T-helper 1 cell treated with Interleukin-12 subunit alpha and Interleukin-12 subunit beta and Interleukin-4 antibody, amounts not matched to agents 30 μg/mL and 1 μg/mL, for 36 hours (primary cell): ENCODE measurements at regions not wholly inside any gene's neighbourhood (a gene's known extent, or its start where the extent isn't known, plus 50 kb on each side); places are given as distances from the start of the nearest gene placed in this dataset.

Experiments
- H3K27ac Mint-ChIP-seq: one replicate; pipeline ENCODE4 v1.8.0; 2021; ENCODE audit warnings: mild to moderate bottlenecking, mixed read lengths
- H3K27me3 Mint-ChIP-seq: one replicate; pipeline ENCODE4 v1.8.0; 2021; ENCODE audit warnings: low read depth, mixed read lengths
- H3K36me3 Mint-ChIP-seq: one replicate; pipeline ENCODE4 v1.8.0; 2021; ENCODE audit warnings: low read depth, mixed read lengths
- H3K4me1 Mint-ChIP-seq: one replicate; pipeline ENCODE4 v1.8.0; 2021; ENCODE audit warnings: low read depth, mixed read lengths
- H3K4me3 Mint-ChIP-seq: one replicate; pipeline ENCODE4 v1.8.0; 2021; ENCODE audit warnings: mild to moderate bottlenecking, moderate library complexity, mixed read lengths
- H3K9me3 Mint-ChIP-seq: one replicate; pipeline ENCODE4 v1.8.0; 2021; ENCODE audit warnings: mixed read lengths

DNA sequence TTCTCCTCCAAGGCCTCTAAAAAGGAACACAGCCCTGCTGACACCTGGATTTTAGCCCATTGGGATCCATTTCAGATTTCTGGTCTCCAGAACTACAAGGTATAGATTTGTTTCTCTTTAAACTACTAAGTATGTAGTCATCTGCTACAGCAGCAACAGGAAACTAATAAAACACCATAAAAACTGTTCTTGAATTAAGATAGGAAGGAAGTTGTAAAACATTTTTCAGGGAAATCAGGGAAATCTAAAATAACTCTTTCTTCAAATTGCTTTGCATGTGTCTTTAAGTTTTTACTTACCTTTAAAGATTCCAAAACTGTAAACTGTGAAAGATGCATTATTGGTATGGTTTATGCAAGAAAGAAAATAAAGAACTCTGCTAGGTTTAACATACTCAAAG lies 407.0 kb upstream of the TOM1L1 start:
- Mint-ChIP-seq H3K27ac (no peak overlapping the region), H3K27me3 (no peaks in the 10 kb centered on the region), H3K4me3 (no peak overlapping the region), H3K9me3 (no peaks in the 10 kb centered on the region), H3K36me3 (no peaks in the 10 kb centered on the region), H3K4me1 (no peaks in the 10 kb centered on the region)

DNA sequence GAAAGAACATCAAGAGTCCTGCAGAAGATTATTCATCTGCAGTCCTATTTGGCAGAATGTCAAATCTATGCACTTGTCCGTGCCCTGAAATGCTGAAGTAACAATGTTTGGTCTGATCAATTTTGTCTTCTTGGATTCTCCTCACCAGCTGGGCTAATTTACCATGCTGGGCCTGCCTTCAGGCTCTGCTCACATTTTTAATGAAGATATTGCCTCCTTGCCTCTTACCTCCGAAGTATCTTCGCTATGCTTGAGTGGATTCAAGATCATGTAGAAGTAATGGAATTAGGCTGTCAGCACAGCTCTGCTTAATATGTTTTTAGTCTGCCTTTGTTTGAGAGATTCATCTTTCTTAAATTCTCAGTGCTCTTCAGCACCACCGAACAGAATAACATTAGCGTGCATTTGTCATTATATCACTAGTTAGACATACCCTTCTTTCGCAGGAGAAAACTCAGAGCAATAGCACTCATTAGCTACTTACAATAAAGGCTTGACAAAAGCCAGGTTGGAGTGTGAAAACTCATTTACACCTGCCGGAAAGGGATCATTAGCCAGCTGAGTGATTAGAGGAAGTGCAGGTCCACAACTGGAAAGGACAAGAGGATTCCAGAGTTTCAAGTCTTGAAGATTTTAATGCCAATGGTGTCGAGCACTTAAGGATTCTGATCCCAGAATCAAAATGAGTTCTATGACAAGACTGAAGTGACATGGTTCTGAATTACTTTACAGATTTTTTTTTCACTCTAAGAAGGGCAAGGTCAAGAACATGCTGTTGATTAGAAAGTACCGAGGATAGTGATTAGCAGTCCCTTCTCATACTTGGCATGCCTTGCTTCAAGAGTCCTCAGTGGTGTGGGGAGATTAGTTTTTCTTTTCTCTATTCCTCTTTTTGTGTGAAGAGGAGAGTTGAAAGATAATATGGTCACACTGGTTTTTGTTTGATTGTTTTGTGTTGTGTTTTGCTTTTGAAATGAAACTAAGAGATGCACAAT lies 405.6 kb upstream of the TOM1L1 start:
- H3K27me3 Mint-ChIP-seq = no peaks in the 10 kb centered on the region
- no peaks in the 10 kb centered on the region for H3K4me1 Mint-ChIP-seq
- H3K27ac Mint-ChIP-seq = no peak overlapping the region
- no peak overlapping the region for H3K4me3 Mint-ChIP-seq
- no peaks in the 10 kb centered on the region for H3K9me3 Mint-ChIP-seq
- H3K36me3 Mint-ChIP-seq = no peaks in the 10 kb centered on the region

DNA sequence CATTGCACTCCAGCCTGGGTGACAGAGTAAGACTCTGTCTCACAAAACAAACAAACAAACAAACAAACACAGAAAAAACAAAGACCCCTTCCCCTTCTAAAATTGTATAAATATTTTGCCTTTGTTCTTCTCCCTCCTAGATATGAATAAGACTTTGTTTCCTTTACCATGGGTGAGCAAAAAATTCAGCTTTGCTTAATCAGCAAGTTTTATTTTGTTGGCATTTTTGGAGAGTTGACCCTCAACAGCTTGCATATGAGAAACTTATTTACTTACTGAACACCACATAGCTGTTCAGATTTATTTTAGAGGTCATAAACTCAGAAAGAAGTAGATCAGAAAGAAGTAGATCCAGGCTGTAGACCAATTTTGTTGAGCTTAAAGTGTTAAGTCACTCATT lies 395.2 kb upstream of the TOM1L1 start:
- no peak overlapping the region for H3K27ac Mint-ChIP-seq
- no peaks in the 10 kb centered on the region for H3K27me3 Mint-ChIP-seq
- H3K4me1 Mint-ChIP-seq = no peaks in the 10 kb centered on the region
- H3K9me3 Mint-ChIP-seq = peaks cover 17% of the 10 kb centered on the region
- H3K4me3 Mint-ChIP-seq = no peak overlapping the region
- H3K36me3 Mint-ChIP-seq = no peaks in the 10 kb centered on the region

DNA sequence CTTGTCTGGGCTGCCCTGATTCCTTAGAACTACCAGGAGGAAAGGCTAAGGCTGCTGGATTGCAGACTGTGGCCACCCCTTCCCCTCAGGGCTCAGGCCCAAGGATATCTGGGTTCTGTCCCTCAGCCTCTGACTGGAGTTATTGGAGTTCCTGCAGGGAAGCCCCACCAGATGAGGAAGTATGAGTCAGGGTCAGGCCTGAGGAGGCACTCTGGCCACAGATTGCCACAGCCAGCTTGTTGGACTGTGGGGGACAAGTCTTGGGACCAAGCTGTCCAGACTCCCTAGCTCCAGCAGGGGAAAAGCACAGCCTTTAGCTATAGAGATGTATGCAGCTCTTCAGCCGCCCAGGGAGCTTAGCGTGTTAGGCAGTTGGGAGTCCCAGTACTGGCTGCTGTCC lies 381.9 kb upstream of the TOM1L1 start:
- H3K4me3 Mint-ChIP-seq = no peak overlapping the region
- peaks cover 14% of the 10 kb centered on the region for H3K9me3 Mint-ChIP-seq
- H3K27me3 Mint-ChIP-seq = no peaks in the 10 kb centered on the region
- no peaks in the 10 kb centered on the region for H3K36me3 Mint-ChIP-seq
- no peaks in the 10 kb centered on the region for H3K4me1 Mint-ChIP-seq
- no peak overlapping the region for H3K27ac Mint-ChIP-seq

DNA sequence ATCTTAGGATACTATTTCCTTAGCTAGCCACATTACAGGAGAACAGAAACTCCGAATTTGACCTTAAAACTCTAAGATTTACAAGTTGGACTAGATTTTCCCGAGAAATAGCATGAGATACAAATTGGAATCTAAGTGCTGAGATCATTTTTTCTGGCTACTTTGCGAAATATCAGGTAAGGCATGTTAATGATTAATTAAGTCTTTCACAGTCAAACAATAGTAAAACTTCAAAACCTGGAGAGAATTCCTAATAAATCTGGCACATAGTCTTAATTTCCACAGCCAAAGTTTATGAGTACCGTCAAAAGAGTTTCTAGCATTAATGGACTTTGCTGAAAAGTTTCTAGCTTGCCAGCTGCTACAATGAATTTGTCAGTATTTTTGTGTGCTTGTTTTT lies 379.5 kb upstream of the TOM1L1 start:
- H3K9me3 Mint-ChIP-seq = peaks cover 15% of the 10 kb centered on the region
- no peaks in the 10 kb centered on the region for H3K4me1 Mint-ChIP-seq
- no peak overlapping the region for H3K27ac Mint-ChIP-seq
- no peaks in the 10 kb centered on the region for H3K36me3 Mint-ChIP-seq
- no peaks in the 10 kb centered on the region for H3K27me3 Mint-ChIP-seq
- no peak overlapping the region for H3K4me3 Mint-ChIP-seq

DNA sequence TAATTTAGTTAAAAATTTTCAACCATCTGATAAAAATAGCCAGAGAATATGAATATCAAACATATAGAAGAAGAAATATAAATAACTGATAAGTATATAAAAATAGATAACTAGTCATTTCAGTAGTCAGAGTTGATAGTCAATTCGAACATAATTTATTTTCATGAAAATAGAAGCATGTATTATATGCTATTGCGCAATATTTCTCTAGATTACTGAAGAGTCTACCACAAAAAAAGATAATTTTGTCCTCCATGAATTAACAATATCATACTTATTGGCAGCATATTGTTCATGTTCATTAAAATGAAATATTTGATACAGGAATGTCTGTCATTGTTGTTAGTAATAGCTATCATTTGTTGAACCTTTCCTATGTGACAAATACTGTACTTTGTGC lies 376.2 kb upstream of the TOM1L1 start:
- Mint-ChIP-seq H3K4me3 (no peak overlapping the region), H3K9me3 (peaks cover 4% of the 10 kb centered on the region), H3K27ac (no peak overlapping the region), H3K27me3 (no peaks in the 10 kb centered on the region), H3K36me3 (no peaks in the 10 kb centered on the region), H3K4me1 (no peaks in the 10 kb centered on the region)

DNA sequence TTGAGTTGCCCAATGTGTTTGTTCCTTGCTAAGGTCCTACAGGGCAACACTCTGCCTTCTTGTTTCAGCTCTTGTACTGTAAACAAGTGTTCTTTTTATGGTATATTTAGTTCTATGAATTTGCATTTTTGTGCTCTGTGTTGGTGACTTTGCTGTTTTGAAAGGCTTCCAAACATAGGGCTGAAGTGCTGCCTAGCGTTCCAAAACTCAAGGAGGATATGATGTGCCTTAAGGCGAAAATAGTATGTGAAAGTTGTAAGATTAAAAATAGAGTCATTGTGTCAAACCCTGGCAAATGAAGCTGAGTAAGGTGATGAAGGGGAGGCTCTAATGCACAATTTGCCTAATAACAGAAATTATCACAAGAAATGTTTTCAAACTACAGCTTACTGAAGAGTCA lies 372.7 kb upstream of the TOM1L1 start:
- Mint-ChIP-seq H3K9me3 (peaks cover 4% of the 10 kb centered on the region), H3K27ac (no peak overlapping the region), H3K4me3 (no peak overlapping the region), H3K27me3 (no peaks in the 10 kb centered on the region), H3K36me3 (no peaks in the 10 kb centered on the region), H3K4me1 (no peaks in the 10 kb centered on the region)

DNA sequence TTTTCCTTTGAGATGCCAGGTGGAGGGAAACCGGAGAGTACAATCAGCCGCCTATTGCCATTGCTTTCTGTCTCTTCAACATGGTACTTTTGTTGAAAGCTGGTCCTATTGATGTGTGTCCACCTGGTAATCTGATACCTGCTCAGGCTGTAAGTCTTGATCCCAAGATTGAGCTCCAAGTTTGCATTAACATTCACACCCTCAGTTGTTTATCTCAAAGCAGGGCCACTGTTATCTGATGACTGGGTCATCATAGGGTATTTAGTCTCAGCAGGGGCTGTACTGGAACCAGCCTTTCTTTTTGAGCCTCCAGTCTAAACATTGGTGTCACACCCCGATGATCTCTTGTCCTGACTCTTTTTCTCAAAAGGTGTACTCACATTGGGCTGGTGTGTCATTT lies 370.3 kb upstream of the TOM1L1 start:
- H3K27ac Mint-ChIP-seq = no peak overlapping the region
- H3K4me1 Mint-ChIP-seq = no peaks in the 10 kb centered on the region
- H3K36me3 Mint-ChIP-seq = no peaks in the 10 kb centered on the region
- no peaks in the 10 kb centered on the region for H3K9me3 Mint-ChIP-seq
- H3K4me3 Mint-ChIP-seq = no peak overlapping the region
- no peaks in the 10 kb centered on the region for H3K27me3 Mint-ChIP-seq

DNA sequence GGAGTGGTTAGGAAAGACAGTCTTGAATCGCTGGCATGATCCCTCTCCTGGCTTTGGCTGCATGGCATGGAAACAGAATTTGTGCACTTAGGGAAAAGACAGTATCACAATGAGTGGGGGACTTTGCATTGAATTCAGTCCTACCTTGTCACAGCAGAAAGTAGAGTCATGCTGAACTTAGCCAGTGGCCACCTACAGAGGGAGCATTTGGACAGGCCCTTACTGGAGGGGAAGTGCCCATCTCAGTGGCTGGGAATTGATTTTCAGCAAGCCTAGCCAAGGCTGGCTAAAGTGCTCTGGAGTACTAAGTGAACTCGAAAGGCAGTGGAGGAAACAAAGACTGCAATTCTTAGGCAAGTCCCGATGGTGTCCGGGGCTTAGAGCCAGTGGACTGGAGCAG lies 364.3 kb upstream of the TOM1L1 start:
- no peak overlapping the region for H3K4me3 Mint-ChIP-seq
- no peaks in the 10 kb centered on the region for H3K27me3 Mint-ChIP-seq
- H3K36me3 Mint-ChIP-seq = no peaks in the 10 kb centered on the region
- H3K4me1 Mint-ChIP-seq = no peaks in the 10 kb centered on the region
- no peak overlapping the region for H3K27ac Mint-ChIP-seq
- H3K9me3 Mint-ChIP-seq = peaks cover 13% of the 10 kb centered on the region

DNA sequence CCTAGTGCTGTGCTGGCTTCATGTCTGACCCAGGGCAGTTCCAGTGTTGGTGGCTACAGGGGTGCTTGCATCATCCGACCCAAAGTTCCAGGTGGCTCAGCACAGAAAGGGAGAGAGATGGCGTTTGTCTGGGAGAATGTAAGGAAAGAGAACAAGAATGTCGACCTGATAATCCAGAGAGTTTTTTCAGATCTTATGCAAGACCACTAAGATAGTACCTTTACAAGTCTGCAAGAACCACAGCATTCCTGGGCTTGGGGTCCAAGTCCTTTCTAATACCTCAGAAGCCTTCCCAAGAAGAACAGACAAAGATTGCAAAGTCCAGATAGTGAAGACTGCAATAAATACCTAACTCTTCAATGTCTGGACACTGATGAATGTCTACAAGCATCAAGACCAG lies 363.0 kb upstream of the TOM1L1 start:
- H3K27ac Mint-ChIP-seq = no peak overlapping the region
- H3K27me3 Mint-ChIP-seq = no peaks in the 10 kb centered on the region
- H3K36me3 Mint-ChIP-seq = no peaks in the 10 kb centered on the region
- H3K4me1 Mint-ChIP-seq = no peaks in the 10 kb centered on the region
- H3K9me3 Mint-ChIP-seq = peaks cover 21% of the 10 kb centered on the region
- H3K4me3 Mint-ChIP-seq = no peak overlapping the region

DNA sequence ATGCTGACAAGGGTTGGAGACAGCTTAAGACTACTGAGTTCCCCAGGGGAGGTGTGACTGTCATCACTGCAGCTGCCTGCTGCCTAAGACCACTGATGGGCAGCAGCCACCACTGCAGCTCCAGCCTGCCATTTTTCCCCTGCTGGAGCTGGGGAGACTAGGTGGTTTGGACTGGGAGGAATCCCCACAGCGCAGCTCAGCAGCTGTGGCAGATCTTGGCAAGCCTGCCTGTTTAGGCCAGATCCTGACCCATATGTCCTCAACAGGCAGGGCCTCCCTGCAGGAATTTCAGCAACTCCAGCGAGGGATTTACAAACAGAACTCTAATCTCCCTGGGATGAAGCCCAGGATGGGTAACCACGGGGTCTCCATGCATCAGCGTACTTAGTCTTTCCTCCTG lies 356.4 kb upstream of the TOM1L1 start:
- Mint-ChIP-seq H3K4me3 (no peak overlapping the region), H3K36me3 (no peaks in the 10 kb centered on the region), H3K9me3 (peaks cover 21% of the 10 kb centered on the region), H3K4me1 (no peaks in the 10 kb centered on the region), H3K27me3 (no peaks in the 10 kb centered on the region), H3K27ac (no peak overlapping the region)

DNA sequence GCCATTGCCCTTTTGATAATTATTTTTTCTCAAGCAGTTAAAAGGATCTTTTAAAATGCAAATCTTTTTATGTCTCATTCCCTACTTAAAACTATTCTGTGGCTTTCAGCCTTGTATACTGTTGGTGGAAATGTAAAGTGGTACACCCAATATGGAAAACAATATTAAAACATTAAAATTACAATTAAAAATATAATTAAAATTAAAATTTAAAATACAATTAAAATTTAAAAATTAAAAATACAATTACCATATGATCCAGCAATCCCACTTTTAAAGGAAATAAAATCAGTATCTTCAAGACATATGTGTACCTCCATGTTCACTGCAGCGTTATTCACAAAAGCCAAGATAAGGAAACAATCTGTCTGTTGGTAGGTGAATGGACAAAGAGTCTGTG lies 340.8 kb upstream of the TOM1L1 start:
- H3K27me3 Mint-ChIP-seq = no peaks in the 10 kb centered on the region
- H3K9me3 Mint-ChIP-seq = peaks cover 25% of the 10 kb centered on the region
- no peaks in the 10 kb centered on the region for H3K36me3 Mint-ChIP-seq
- no peak overlapping the region for H3K27ac Mint-ChIP-seq
- H3K4me3 Mint-ChIP-seq = no peak overlapping the region
- H3K4me1 Mint-ChIP-seq = no peaks in the 10 kb centered on the region

DNA sequence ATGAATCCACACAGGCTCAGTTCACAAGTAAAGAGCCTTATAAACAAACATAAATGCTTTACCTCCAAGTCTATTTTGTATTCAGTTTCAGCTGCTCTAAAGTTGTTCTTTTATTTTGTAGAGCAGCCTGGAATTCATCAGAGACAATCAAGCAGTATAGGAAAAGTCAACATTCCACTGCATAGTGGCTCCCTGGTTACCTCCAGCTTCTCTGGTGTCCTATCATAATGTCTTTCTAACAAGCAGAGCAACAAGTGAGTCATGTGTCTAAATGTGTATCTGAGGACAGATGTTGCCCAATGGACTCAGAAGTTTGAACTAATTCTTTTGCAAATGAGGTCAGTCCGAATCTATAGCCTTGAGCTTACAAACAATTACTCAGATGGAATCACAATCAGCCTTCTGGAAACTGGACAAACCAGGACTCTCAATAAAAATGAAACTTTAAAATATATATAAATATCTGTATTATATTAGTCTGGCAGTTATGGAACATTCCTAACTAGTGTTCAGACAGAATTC lies 292.0 kb upstream of the TOM1L1 start:
- Mint-ChIP-seq H3K9me3 (peaks cover 23% of the 10 kb centered on the region), H3K27me3 (no peaks in the 10 kb centered on the region), H3K4me1 (no peaks in the 10 kb centered on the region), H3K4me3 (no peak overlapping the region), H3K27ac (no peak overlapping the region), H3K36me3 (no peaks in the 10 kb centered on the region)

DNA sequence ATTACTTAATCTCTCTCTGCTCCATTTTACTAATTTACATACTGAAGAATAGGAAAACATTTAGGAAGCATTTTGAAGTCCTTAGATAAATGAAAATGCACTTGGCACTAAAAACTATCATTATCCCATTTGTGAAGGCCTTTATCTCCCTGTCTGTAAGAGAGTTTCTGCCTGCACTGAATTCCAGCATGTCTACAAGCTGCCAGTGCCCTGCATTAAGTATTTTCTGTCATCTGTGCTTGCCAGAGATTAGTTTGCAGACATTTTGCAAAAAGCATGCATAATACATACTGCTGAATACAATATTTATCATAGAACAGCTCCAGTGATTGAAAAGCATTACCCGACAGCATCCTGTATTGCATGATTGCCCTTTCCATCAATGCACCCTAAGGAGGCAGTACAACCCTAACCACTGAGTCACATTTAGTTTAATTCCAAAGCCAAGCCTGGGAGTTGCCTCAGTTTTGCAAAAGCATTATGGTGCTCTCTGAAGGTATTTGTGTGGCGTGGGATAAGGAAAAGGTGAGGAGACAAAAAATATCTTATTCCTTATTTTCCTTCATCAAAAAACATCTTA lies 280.2 kb upstream of the TOM1L1 start:
- Mint-ChIP-seq H3K4me1 (no peaks in the 10 kb centered on the region), H3K9me3 (peaks cover 16% of the 10 kb centered on the region), H3K4me3 (no peak overlapping the region), H3K27ac (no peak overlapping the region), H3K36me3 (no peaks in the 10 kb centered on the region), H3K27me3 (no peaks in the 10 kb centered on the region)

DNA sequence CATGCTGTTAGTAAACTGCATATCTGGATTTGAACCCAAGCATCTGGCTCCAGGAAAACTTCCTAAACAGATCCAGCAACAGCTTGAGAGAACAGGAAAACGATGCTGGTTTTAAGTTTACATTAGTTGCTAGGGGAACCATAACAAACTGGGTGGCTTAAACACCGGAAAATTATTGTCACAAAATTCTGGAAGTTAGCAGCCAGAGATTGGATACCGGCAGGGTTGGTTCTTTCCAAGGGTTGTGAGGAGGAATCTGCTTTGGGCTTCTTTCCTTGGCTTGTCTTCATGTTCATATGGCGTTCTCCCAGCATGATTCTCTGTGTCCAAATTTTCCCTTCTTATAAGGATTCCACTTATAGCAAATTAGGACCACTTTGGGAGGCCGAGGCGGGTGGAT lies 276.9 kb upstream of the TOM1L1 start:
- H3K27ac Mint-ChIP-seq = no peak overlapping the region
- H3K9me3 Mint-ChIP-seq = peaks cover 12% of the 10 kb centered on the region
- H3K4me3 Mint-ChIP-seq = no peak overlapping the region
- no peaks in the 10 kb centered on the region for H3K27me3 Mint-ChIP-seq
- no peaks in the 10 kb centered on the region for H3K4me1 Mint-ChIP-seq
- H3K36me3 Mint-ChIP-seq = no peaks in the 10 kb centered on the region
